Fibroblast of peridontal ligament (primary cell): ENCODE measurements at regions not wholly inside any gene's neighbourhood (a gene's known extent, or its start where the extent isn't known, plus 50 kb on each side); places are given as distances from the start of the nearest gene placed in this dataset.
"Not testable (repeated sequence)": the region's sequence is repeated elsewhere in the genome, so short reads cannot be mapped to it uniquely, and the experiment has no call there.

Source experiments
- DNase-seq: peaks from one replicate; pipeline ENCODE4 v3.0.0-alpha.2; 2010; ENCODE audit errors: extremely low read depth

- not testable (repeated sequence) for DNase-seq
These were observed 58.5 kb upstream of the PTGFRN start for GRCh38 chr1:116851189-116851588.

GRCh38 chr1:116851846-116852245 is 57.9 kb upstream of the PTGFRN start:
- DNase-seq = no peak

GRCh38 chr1:116852367-116852766 is 57.3 kb upstream of the PTGFRN start:
- DNase-seq = no peak

GRCh38 chr1:116852910-116853309 is 56.8 kb upstream of the PTGFRN start:
- no peak for DNase-seq

- peak; percentile 37 for DNase-seq
These were observed 55.9 kb upstream of the PTGFRN start for GRCh38 chr1:116853680-116854402.

- DNase-seq = no peak
These were observed 55.4 kb upstream of the PTGFRN start for GRCh38 chr1:116854403-116854690.

GRCh38 chr1:116854716-116855115 is 55.0 kb upstream of the PTGFRN start:
- DNase-seq = no peak

GRCh38 chr1:116855191-116855619 is 54.5 kb upstream of the PTGFRN start:
- no peak for DNase-seq

GRCh38 chr1:116855773-116856201 is 53.9 kb upstream of the PTGFRN start:
- peak; percentile 75 for DNase-seq

GRCh38 chr1:116856312-116856711 is 53.4 kb upstream of the PTGFRN start:
- DNase-seq = no peak

- no peak for DNase-seq
These were observed 52.6 kb upstream of the PTGFRN start for GRCh38 chr1:116857092-116857491.
